IPS DF 19.7 (cell line): ENCODE measurements at regions not wholly inside any gene's neighbourhood (a gene's known extent, or its start where the extent isn't known, plus 50 kb on each side); places are given as distances from the start of the nearest gene placed in this dataset.
"Not testable (repeated sequence)": the region's sequence is repeated elsewhere in the genome, so short reads cannot be mapped to it uniquely, and the experiment has no call there.

Experiments
- DNase-seq: peaks from one replicate; pipeline ENCODE4 v3.0.0-alpha.2; 2013; ENCODE audit warnings: low read depth, low spot score

- DNase-seq = not testable (repeated sequence)
These were observed 95.7 kb upstream of the TRIM77 start for GRCh38 chr11:89614428-89614827.

GRCh38 chr11:89615642-89616041, 94.5 kb upstream of the TRIM77 start:
- DNase-seq = not testable (repeated sequence)

- DNase-seq = not testable (repeated sequence)
These were observed 93.9 kb upstream of the TRIM77 start for GRCh38 chr11:89616161-89616560.

GRCh38 chr11:89616999-89617602, 93.0 kb upstream of the TRIM77 start:
- DNase-seq = not testable (repeated sequence)

GRCh38 chr11:89620721-89621120, 89.4 kb upstream of the TRIM77 start:
- DNase-seq = not testable (repeated sequence)

GRCh38 chr11:89625171-89625570, 84.9 kb upstream of the TRIM77 start:
- DNase-seq = no peak

- no peak for DNase-seq
These were observed 83.7 kb upstream of the TRIM77 start for GRCh38 chr11:89626366-89626765.

- DNase-seq = not testable (repeated sequence)
These were observed 83.2 kb upstream of the TRIM77 start for GRCh38 chr11:89626881-89627280.

- DNase-seq = no peak
These were observed 76.9 kb upstream of the TRIM77 start for GRCh38 chr11:89633135-89633705.

GRCh38 chr11:89640777-89641176, 69.3 kb upstream of the TRIM77 start:
- not testable (repeated sequence) for DNase-seq

GRCh38 chr11:89648232-89648631, 61.9 kb upstream of the TRIM77 start:
- DNase-seq = not testable (repeated sequence)

- not testable (repeated sequence) for DNase-seq
These were observed 61.1 kb upstream of the TRIM77 start for GRCh38 chr11:89648996-89649395.

GRCh38 chr11:89654669-89655068, 55.4 kb upstream of the TRIM77 start:
- DNase-seq = not testable (repeated sequence)

GRCh38 chr11:89658767-89659166, 51.3 kb upstream of the TRIM77 start:
- not testable (repeated sequence) for DNase-seq

- DNase-seq = not testable (repeated sequence)
These were observed 50.7 kb upstream of the TRIM77 start for GRCh38 chr11:89659414-89659813.

GRCh38 chr11:89660234-89660633, 49.9 kb upstream of the TRIM77 start:
- peak; percentile 28 for DNase-seq
